Liver (tissue), 3 donors: ENCODE measurements at regions not wholly inside any gene's neighbourhood (a gene's known extent, or its start where the extent isn't known, plus 50 kb on each side); places are given as distances from the start of the nearest gene placed in this dataset.

Source experiments
- GABPA ChIP-seq, 2 donors: IDR thresholded peaks in 1 of 2; conservative IDR thresholded peaks in 1 of 2; 2 replicates each; pipeline ENCODE4 v1.6.1; 2016; ENCODE audit warnings: antibody characterized with exemption in 2 of 2, mild to moderate bottlenecking in 1 of 2, moderate library complexity in 1 of 2
- HNF4G ChIP-seq: IDR thresholded peaks from 2 replicates; pipeline ENCODE4 v1.6.1; 2016; ENCODE audit warnings: antibody characterized with exemption
- RXRA ChIP-seq, 2 donors: IDR thresholded peaks; 2 replicates each; pipeline ENCODE4 v1.6.1; 2017 to 2018; ENCODE audit warnings: antibody characterized with exemption in 2 of 2, mild to moderate bottlenecking in 1 of 2
- SP1 ChIP-seq: IDR thresholded peaks from 2 replicates; pipeline ENCODE4 v1.6.1; 2018; ENCODE audit warnings: antibody characterized with exemption, mild to moderate bottlenecking
- YY1 ChIP-seq: IDR thresholded peaks from 2 replicates; pipeline ENCODE4 v1.6.1; 2016; ENCODE audit warnings: antibody characterized with exemption, mild to moderate bottlenecking
- TF ChIP-seq, protein P1 (sequence below): fragments of 150-350 bp; IDR thresholded peaks from 2 replicates; pipeline ENCODE4 v1.5.1; 2017; ENCODE audit warnings: improper control_type of control experiment, low read depth, low read length; ENCODE audit not compliant: missing input control
- TF ChIP-seq, protein P2 (sequence below): IDR thresholded peaks from 2 replicates; pipeline ENCODE4 v1.6.1; 2016; ENCODE audit warnings: antibody characterized with exemption
- TF ChIP-seq, protein P3 (sequence below): IDR thresholded peaks from 2 replicates; pipeline ENCODE4 v1.6.1; 2016; ENCODE audit warnings: antibody characterized with exemption, mild to moderate bottlenecking
- TF ChIP-seq, protein P4 (sequence below): IDR thresholded peaks from 2 replicates; pipeline ENCODE4 v1.6.1; 2016; ENCODE audit warnings: antibody characterized with exemption
- donor health status: healthy.
- donor health status: healthy.

DNA sequence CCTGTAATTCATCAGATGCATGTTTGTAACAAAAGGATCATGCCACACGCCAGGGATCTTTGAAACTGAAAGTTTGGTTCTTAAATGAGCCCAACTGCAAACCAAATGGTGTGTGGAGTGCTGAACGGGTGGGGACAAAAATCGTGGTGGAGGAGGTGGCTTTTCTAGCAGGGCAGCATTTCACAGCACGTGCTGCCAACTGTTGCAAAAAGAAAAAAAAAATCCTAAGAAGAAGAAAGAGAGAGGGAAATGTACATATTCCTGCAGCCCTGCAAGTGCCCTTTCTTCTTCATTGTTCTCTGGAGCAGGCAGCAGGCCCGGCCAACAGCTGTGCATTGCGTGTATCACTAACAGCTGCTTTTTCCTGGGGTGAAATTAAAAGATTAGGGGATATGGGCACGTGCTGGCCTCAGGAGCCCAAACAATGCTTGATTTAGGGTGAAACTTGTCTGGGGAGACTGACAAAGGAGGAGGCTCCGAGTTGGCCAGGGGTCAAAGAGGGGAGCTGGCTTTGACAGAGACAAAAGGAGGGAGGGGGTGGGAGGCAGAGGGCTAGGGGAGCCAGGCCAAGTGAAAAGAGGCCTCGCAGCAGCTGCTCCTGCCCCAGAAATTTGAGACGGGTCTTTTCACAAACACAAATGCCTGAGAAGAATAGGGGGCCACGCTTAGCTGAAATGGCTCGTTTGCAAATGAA, 73.0 kb downstream of the GADD45G start:
- TF ChIP-seq, protein P1, sequence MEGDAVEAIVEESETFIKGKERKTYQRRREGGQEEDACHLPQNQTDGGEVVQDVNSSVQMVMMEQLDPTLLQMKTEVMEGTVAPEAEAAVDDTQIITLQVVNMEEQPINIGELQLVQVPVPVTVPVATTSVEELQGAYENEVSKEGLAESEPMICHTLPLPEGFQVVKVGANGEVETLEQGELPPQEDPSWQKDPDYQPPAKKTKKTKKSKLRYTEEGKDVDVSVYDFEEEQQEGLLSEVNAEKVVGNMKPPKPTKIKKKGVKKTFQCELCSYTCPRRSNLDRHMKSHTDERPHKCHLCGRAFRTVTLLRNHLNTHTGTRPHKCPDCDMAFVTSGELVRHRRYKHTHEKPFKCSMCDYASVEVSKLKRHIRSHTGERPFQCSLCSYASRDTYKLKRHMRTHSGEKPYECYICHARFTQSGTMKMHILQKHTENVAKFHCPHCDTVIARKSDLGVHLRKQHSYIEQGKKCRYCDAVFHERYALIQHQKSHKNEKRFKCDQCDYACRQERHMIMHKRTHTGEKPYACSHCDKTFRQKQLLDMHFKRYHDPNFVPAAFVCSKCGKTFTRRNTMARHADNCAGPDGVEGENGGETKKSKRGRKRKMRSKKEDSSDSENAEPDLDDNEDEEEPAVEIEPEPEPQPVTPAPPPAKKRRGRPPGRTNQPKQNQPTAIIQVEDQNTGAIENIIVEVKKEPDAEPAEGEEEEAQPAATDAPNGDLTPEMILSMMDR = no peak
- no peak for TF ChIP-seq HNF4G
- no peak for TF ChIP-seq SP1
- TF ChIP-seq RXRA (IDR thresholded peaks at IDR 0.05) = no peak
- TF ChIP-seq, protein P2, sequence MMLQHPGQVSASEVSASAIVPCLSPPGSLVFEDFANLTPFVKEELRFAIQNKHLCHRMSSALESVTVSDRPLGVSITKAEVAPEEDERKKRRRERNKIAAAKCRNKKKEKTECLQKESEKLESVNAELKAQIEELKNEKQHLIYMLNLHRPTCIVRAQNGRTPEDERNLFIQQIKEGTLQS = no peak
- TF ChIP-seq YY1 = no peak
- TF ChIP-seq, protein P3, sequence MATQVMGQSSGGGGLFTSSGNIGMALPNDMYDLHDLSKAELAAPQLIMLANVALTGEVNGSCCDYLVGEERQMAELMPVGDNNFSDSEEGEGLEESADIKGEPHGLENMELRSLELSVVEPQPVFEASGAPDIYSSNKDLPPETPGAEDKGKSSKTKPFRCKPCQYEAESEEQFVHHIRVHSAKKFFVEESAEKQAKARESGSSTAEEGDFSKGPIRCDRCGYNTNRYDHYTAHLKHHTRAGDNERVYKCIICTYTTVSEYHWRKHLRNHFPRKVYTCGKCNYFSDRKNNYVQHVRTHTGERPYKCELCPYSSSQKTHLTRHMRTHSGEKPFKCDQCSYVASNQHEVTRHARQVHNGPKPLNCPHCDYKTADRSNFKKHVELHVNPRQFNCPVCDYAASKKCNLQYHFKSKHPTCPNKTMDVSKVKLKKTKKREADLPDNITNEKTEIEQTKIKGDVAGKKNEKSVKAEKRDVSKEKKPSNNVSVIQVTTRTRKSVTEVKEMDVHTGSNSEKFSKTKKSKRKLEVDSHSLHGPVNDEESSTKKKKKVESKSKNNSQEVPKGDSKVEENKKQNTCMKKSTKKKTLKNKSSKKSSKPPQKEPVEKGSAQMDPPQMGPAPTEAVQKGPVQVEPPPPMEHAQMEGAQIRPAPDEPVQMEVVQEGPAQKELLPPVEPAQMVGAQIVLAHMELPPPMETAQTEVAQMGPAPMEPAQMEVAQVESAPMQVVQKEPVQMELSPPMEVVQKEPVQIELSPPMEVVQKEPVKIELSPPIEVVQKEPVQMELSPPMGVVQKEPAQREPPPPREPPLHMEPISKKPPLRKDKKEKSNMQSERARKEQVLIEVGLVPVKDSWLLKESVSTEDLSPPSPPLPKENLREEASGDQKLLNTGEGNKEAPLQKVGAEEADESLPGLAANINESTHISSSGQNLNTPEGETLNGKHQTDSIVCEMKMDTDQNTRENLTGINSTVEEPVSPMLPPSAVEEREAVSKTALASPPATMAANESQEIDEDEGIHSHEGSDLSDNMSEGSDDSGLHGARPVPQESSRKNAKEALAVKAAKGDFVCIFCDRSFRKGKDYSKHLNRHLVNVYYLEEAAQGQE = no peak
- TF ChIP-seq, protein P4, sequence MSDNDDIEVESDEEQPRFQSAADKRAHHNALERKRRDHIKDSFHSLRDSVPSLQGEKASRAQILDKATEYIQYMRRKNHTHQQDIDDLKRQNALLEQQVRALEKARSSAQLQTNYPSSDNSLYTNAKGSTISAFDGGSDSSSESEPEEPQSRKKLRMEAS = no peak
- no peak for TF ChIP-seq GABPA (IDR thresholded peaks at IDR 0.05 in 1 of 2, conservative IDR thresholded peaks at IDR 0.05 in 1 of 2)
